GM19328 (cell line): ENCODE measurements at regions not wholly inside any gene's neighbourhood (a gene's known extent, or its start where the extent isn't known, plus 50 kb on each side); places are given as distances from the start of the nearest gene placed in this dataset.

Source experiments
- ATAC-seq: cut with Tn5 transposase; IDR thresholded peaks from one replicate; pipeline ENCODE4 v1.9.1; 2021; ENCODE audit warnings: mild to moderate bottlenecking, moderate library complexity; ENCODE audit not compliant: unreplicated experiment

DNA sequence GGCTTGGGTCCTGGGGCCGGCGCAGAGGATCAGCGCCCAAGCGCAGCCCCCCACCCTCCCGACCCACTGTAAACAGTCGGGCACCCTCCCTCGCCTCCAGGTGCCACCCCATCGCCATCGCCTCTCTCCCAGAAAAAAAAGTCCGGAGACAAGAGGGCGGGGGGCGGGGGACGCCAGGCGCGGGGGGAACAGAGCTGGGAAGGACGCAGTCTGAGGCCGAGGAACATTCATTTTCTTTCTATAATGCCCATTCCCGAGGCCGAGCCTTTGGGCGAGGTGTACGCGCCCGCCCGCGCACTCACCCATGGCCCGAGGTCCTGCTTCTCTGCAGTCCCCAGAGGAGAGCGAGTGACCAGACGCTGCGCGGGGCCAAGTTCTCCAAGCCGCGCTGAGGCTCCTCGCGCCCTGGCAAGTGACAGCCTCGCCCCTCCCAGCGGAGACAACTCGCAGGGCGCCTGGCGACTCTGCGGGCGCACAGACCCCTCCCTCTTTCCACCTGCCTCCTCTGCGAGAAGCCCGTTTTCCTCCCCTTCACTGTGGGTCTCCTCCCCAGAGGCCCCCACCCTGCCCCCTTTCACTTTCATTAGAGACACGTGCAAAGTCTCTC lies 63.5 kb upstream of the WDR17 start:
- peak; percentile 81 for ATAC-seq

DNA sequence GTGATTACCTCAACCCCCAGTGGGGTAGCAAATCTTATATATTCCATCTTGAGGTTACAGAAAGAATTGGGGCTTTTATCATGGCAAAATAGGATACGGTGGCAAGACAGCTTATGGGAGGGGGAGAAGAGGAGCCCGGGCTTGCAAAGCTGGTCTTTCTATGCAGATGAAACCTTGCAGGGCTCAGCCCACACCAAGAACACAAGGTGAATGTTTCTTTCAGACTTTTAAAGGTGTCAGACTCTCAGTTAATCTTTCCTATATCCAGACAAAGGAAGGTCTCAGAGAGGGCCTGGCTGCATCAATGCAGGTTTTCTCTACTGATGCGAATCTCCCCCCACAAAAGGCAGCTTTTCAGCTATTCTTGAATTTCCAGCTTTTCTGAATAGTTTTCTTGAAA lies 59.9 kb upstream of the WDR17 start:
- no peak for ATAC-seq

DNA sequence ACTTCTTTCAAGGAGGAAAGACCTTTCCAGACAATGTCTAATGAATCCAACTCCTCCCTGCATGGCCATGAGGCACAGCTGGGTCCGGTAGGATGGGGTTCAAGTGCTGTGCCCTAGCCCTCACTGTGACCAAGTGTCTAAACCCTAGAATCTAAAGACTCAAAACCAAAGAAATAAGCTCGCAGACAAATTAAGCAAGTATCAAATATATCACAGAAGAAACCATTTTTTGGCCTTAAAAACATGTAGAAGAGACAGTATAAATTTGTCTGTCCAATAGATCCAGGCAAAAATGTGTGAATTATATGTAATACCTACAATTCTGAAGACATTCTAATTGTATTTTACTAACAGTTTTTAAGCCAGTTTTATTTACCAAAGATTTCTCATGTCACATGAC lies 56.4 kb upstream of the WDR17 start:
- no peak for ATAC-seq

- ATAC-seq: no peak
Measured at GRCh38 chr4:176011529-176011928, 54.1 kb upstream of the WDR17 start.

DNA sequence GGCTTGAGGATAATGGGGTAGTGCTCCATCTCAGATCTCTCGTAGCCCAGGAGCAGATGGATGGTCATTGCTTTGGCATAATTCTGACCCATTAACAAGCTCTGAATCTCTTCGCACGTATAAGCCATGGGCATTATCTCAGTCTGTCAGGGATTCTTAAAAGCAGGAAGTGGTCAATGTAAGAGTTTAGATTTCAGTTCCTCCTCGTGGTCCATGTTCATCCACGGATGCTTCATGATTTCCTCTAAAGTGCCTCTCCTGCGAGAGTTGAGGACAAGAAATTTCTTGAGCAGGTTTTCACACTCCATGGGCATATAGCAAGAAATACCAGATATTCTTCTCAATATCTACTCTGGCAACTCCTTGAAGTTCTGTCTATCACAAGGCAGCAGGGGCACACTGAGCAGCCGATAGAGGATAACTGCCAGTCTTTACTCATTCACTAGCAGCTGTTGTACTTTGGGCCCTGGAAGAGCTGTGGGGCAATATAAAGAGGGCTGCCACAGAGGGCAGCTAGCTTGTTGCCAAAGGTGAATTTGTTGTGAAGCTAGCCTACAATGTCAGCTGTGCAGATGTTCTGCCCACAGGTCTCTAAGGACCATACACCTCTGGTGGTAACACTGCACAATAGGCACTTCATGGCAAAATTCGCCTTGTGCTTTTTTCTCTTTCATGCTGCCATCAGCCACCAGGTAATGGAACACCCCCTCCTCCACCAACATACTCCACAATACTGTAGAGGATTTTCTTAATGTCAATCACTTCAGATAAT lies 52.0 kb upstream of the WDR17 start:
- peak; percentile 77 for ATAC-seq

DNA sequence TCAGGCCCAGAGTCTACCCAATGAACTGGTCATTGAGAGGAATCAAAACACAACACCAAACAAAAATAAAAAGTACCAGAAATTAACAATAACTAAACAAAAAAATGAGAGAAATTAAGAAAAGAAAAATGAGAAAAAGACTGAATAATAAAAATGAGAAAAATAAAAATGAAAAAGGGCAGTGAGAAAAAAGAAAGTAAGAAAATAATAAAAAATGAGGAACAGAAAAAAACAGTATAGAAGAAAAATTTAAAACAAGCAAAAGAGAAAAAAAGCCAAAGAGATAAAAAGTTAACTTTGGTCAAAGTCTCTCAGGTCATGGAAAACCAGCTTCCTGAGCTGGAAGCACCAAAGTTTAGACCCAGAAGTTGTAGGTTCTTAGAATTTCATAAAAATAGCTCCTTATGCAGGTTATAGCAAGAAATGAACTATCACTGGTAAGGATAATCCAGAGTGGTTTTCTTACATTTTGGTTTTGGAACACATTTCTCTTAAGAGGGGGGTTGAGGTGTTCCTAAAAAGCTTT lies 51.0 kb upstream of the WDR17 start:
- no peak for ATAC-seq
